ENCODE measurements at regions not wholly inside any gene's neighbourhood (a gene's known extent, or its start where the extent isn't known, plus 50 kb on each side); places are given as distances from the start of the nearest gene placed in this dataset.

- no peak for TF ChIP-seq REST (IDR thresholded peaks at IDR 0.05; ENCODE audit: insufficient read depth in 1 of 2, low read depth in 2 of 2, low read length in 2 of 2)
- TF ChIP-seq TAF1 (IDR thresholded peaks at IDR 0.05; ENCODE audit: borderline replicate concordance, insufficient read depth, low read length) = no peak
- TF ChIP-seq POLR2AphosphoS5 (IDR thresholded peaks at IDR 0.05; ENCODE audit: low read depth, low read length) = no peak
- TF ChIP-seq FOXP2 (optimal IDR thresholded peaks at IDR 0.05; ENCODE audit: borderline replicate concordance, extremely low read depth, extremely low read length, insufficient read depth) = no peak
- no peak for TF ChIP-seq SIN3A (IDR thresholded peaks at IDR 0.05; ENCODE audit: borderline replicate concordance, insufficient read depth, low read length)
These were observed 127.5 kb upstream of the CCNG1 start for GRCh38 chr5:163309914-163310313.

GRCh38 chr5:163310997-163311396, 126.4 kb upstream of the CCNG1 start:
- TF ChIP-seq TAF1 (IDR thresholded peaks at IDR 0.05; ENCODE audit: borderline replicate concordance, insufficient read depth, low read length) (no peak), FOXP2 (optimal IDR thresholded peaks at IDR 0.05; ENCODE audit: borderline replicate concordance, extremely low read depth, extremely low read length, insufficient read depth) (no peak), SIN3A (IDR thresholded peaks at IDR 0.05; ENCODE audit: borderline replicate concordance, insufficient read depth, low read length) (no peak), POLR2AphosphoS5 (IDR thresholded peaks at IDR 0.05; ENCODE audit: low read depth, low read length) (no peak)

- TF ChIP-seq REST (IDR thresholded peaks at IDR 0.05; ENCODE audit: insufficient read depth in 1 of 2, low read depth in 2 of 2, low read length in 2 of 2) = no peak
- TF ChIP-seq SIN3A (IDR thresholded peaks at IDR 0.05; ENCODE audit: borderline replicate concordance, insufficient read depth, low read length) = no peak
- TF ChIP-seq FOXP2 (optimal IDR thresholded peaks at IDR 0.05; ENCODE audit: borderline replicate concordance, extremely low read depth, extremely low read length, insufficient read depth) = no peak
- no peak for TF ChIP-seq POLR2AphosphoS5 (IDR thresholded peaks at IDR 0.05; ENCODE audit: low read depth, low read length)
- no peak for TF ChIP-seq TAF1 (IDR thresholded peaks at IDR 0.05; ENCODE audit: borderline replicate concordance, insufficient read depth, low read length)
These were observed 124.8 kb upstream of the CCNG1 start for GRCh38 chr5:163312598-163312997.

DNA sequence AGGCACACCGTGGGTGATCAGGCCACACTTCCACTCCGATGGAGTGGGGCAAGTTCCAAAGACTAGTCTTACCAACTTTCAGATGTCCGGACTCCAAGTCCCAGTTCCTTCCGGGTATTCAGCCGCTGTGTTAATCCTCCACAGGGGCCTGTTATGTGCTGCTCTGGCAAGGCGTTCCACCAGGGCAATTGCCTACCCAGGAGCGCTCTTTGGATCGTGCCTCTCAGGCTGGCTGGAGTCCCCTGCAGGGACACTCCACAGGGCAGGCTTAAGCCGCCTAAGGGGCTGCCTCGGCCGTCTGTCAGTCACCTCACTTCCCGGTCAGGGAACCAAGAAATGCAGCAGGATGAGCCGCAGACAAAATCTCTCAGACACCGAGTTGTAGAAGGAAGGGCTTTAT, 118.7 kb upstream of the CCNG1 start:
- TF ChIP-seq REST (IDR thresholded peaks at IDR 0.05; ENCODE audit: insufficient read depth in 1 of 2, low read depth in 2 of 2, low read length in 2 of 2) (no peak), FOXP2 (optimal IDR thresholded peaks at IDR 0.05; ENCODE audit: borderline replicate concordance, extremely low read depth, extremely low read length, insufficient read depth) (no peak), SIN3A (IDR thresholded peaks at IDR 0.05; ENCODE audit: borderline replicate concordance, insufficient read depth, low read length) (no peak), POLR2AphosphoS5 (IDR thresholded peaks at IDR 0.05; ENCODE audit: low read depth, low read length) (no peak), TAF1 (IDR thresholded peaks at IDR 0.05; ENCODE audit: borderline replicate concordance, insufficient read depth, low read length) (no peak)

GRCh38 chr5:163321511-163321910, 115.9 kb upstream of the CCNG1 start:
- TF ChIP-seq SIN3A (IDR thresholded peaks at IDR 0.05; ENCODE audit: borderline replicate concordance, insufficient read depth, low read length) (no peak), REST (IDR thresholded peaks at IDR 0.05; ENCODE audit: insufficient read depth in 1 of 2, low read depth in 2 of 2, low read length in 2 of 2) (no peak), TAF1 (IDR thresholded peaks at IDR 0.05; ENCODE audit: borderline replicate concordance, insufficient read depth, low read length) (no peak), FOXP2 (optimal IDR thresholded peaks at IDR 0.05; ENCODE audit: borderline replicate concordance, extremely low read depth, extremely low read length, insufficient read depth) (no peak), POLR2AphosphoS5 (IDR thresholded peaks at IDR 0.05; ENCODE audit: low read depth, low read length) (no peak)
